A549 (cell line): ENCODE measurements at regions not wholly inside any gene's neighbourhood (a gene's known extent, or its start where the extent isn't known, plus 50 kb on each side); places are given as distances from the start of the nearest gene placed in this dataset.

ENCODE experiments used
- ATAC-seq, 2 experiments: fragments of 200-7000 bp in 1 of 2; fragments of >200 bp in 1 of 2; cut with Nextera tagmentation in 1 of 2; cut with Tn5 transposase in 1 of 2; 3 replicates each; pipeline versions ENCODE4 v1.8.0 to v1.9.1; 2018 to 2020; ENCODE audit warnings: mild to moderate bottlenecking in 1 of 2, moderate library complexity in 1 of 2
- CTCF ChIA-PET: fragments of 300-600 bp; sonication (Branson Sonifier 250); formaldehyde crosslinking; extraction: SDS; loops from one replicate; lab custom pipeline; 2021; ENCODE audit warnings: antibody characterized with exemption, inconsistent platforms; lab: Yijun Ruan, JAX
- POLR2A ChIA-PET: fragments of 350-600 bp; formaldehyde crosslinking; extraction: SDS; loops from one replicate; lab custom pipeline; 2021; ENCODE audit warnings: antibody characterized with exemption, inconsistent platforms; lab: Yijun Ruan, JAX
- DNase-seq, 2 experiments: peaks; one replicate each; pipeline versions ENCODE4 v3.0.0 to v3.0.0-alpha.2; 2011 to 2016; ENCODE audit warnings: low read depth in 1 of 2, low spot score in 1 of 2
- FAIRE-seq: peaks from 2 replicates; lab custom pipeline; 2011; peaks lifted over from hg19 to GRCh38; lab: Jason Lieb, UNC
- H3K27ac ChIP-seq, 2 experiments: fragments of >200 bp; sonication (Bioruptor Twin); formaldehyde crosslinking; 3 replicates each; pipeline ENCODE4 v1.5.1; 2016 to 2017
- H3K4me1 ChIP-seq: fragments of >200 bp; sonication (Bioruptor Twin); formaldehyde crosslinking; 3 replicates; pipeline ENCODE4 v1.6.1; 2016
- H3K4me2 ChIP-seq: fragments of >200 bp; sonication (Bioruptor Twin); formaldehyde crosslinking; 3 replicates; pipeline ENCODE4 v1.6.1; 2016
- H3K4me3 ChIP-seq: fragments of >200 bp; sonication (Bioruptor Twin); formaldehyde crosslinking; 3 replicates; pipeline ENCODE4 v1.5.1; 2016
- H3K9me3 ChIP-seq: fragments of >200 bp; sonication (Bioruptor Twin); formaldehyde crosslinking; 3 replicates; pipeline ENCODE4 v1.6.1; 2016
- BCL3 ChIP-seq: fragments of >200 bp; sonication (Bioruptor Twin); formaldehyde crosslinking; IDR thresholded peaks from 3 replicates; pipeline ENCODE4 v1.6.1; 2016
- BHLHE40 ChIP-seq: IDR thresholded peaks from 2 replicates; pipeline ENCODE4 v1.6.1; 2012; ENCODE audit warnings: low read depth, low read length, inconsistent platforms
- CHD2 ChIP-seq: fragments of 150-350 bp; IDR thresholded peaks from 2 replicates; pipeline ENCODE4 v1.6.1; 2014; ENCODE audit warnings: low read length; ENCODE audit not compliant: partially characterized antibody
- EP300 ChIP-seq, 2 experiments: fragments of >200 bp; sonication (Bioruptor Twin); formaldehyde crosslinking; IDR thresholded peaks; 2 replicates in 1 of 2; 3 replicates in 1 of 2; pipeline ENCODE4 v1.6.1; 2016 to 2017
- FOSB ChIP-seq: fragments of 250-450 bp; sonication (Bioruptor Pico); IDR thresholded peaks from 2 replicates; pipeline ENCODE4 v1.5.0; 2020; ENCODE audit warnings: mild to moderate bottlenecking, moderate library complexity
- FOSL2 ChIP-seq, 2 experiments: fragments of 450-650 bp in 1 of 2; fragments of >200 bp in 1 of 2; sonication (Bioruptor Twin) in 1 of 2; formaldehyde crosslinking; IDR thresholded peaks; 2 replicates each; pipeline versions ENCODE4 v1.5.0 to v1.6.1; 2016 to 2020; ENCODE audit warnings: mild to moderate bottlenecking in 1 of 2, moderate library complexity in 1 of 2
- HDAC2 ChIP-seq: fragments of 200-600 bp; sonication (generic); IDR thresholded peaks from 2 replicates; pipeline ENCODE4 v1.6.1; 2016
- HMGXB4 ChIP-seq: fragments of 250-450 bp; sonication (Bioruptor Pico); IDR thresholded peaks from 2 replicates; pipeline ENCODE4 v1.5.0; 2021; ENCODE audit warnings: mild to moderate bottlenecking, moderate library complexity, borderline replicate concordance
- JUNB ChIP-seq: fragments of >200 bp; sonication (Bioruptor Twin); formaldehyde crosslinking; IDR thresholded peaks from 2 replicates; pipeline ENCODE4 v1.6.1; 2016
- NFE2L2 ChIP-seq: fragments of 150-350 bp; conservative IDR thresholded peaks from 2 replicates; pipeline ENCODE4 v1.6.1; 2014; ENCODE audit warnings: low read length
- NPAS2 ChIP-seq: fragments of 250-450 bp; sonication (Bioruptor Pico); IDR thresholded peaks from 2 replicates; pipeline ENCODE4 v1.8.0; 2022; ENCODE audit warnings: mild to moderate bottlenecking, moderate library complexity, borderline replicate concordance
- NR3C1 ChIP-seq: fragments of >200 bp; sonication (Bioruptor Twin); formaldehyde crosslinking; IDR thresholded peaks from 3 replicates; pipeline ENCODE4 v1.6.1; 2017
- PHF8 ChIP-seq: fragments of 200-600 bp; sonication (generic); IDR thresholded peaks from 2 replicates; pipeline ENCODE4 v1.6.1; 2016; ENCODE audit warnings: low read depth, mild to moderate bottlenecking, antibody characterized with exemption, moderate library complexity, borderline replicate concordance
- POLR2A ChIP-seq: IDR thresholded peaks from 2 replicates; pipeline ENCODE4 v1.6.1; 2012; ENCODE audit warnings: mild to moderate bottlenecking, low read length
- SREBF2 ChIP-seq: fragments of 450-650 bp; IDR thresholded peaks from 2 replicates; pipeline ENCODE4 v1.6.1; 2014; ENCODE audit warnings: mild to moderate bottlenecking, moderate library complexity
- USF2 ChIP-seq: fragments of 450-650 bp; IDR thresholded peaks from 2 replicates; pipeline ENCODE4 v1.6.1; 2014; ENCODE audit warnings: antibody characterized with exemption
- WGBS: methylation state at CpG from one replicate; pipeline ENCODE4 v1.1.6; 2017; ENCODE audit errors: missing lambda C conversion rate; 5-methylcytosine and 5-hydroxymethylcytosine counted together
- TF ChIP-seq, protein P1 (sequence below): IDR thresholded peaks from 2 replicates; pipeline ENCODE4 v1.6.1; 2012
- TF ChIP-seq, protein P2 (sequence below): IDR thresholded peaks from 2 replicates; pipeline ENCODE4 v1.6.1; 2012

- TF ChIP-seq SREBF2 (no peak), NR3C1 (no peak), FOSB (CRISPR knock-in tag) (no peak), NPAS2 (no peak), NFE2L2 (no peak), BCL3 (no peak)
- TF ChIP-seq, protein P1, sequence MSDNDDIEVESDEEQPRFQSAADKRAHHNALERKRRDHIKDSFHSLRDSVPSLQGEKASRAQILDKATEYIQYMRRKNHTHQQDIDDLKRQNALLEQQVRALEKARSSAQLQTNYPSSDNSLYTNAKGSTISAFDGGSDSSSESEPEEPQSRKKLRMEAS = no peak
- Histone ChIP-seq H3K9me3 (no peaks in the 10 kb centered on the region; the same call in 2 of the 3 replicates), H3K27ac (no peak overlapping the region), H3K4me1 (no peaks in the 10 kb centered on the region), H3K4me3 (no peak overlapping the region), H3K4me2 (no peak overlapping the region)
- ATAC-seq (no peak), DNase-seq (no peak), FAIRE-seq (no peak)
- POLR2A ChIA-PET = no interaction called here
- CTCF ChIA-PET = no interaction called here
These were observed 507.6 kb downstream of the NR2F2 start for GRCh38 chr15:96838081-96838480.

GRCh38 chr15:96849271-96849900 is 518.9 kb downstream of the NR2F2 start:
- ATAC-seq (no peak), FAIRE-seq (no peak), DNase-seq (no peak)
- Histone ChIP-seq H3K27ac (no peak overlapping the region), H3K4me3 (no peak overlapping the region), H3K4me2 (no peak overlapping the region), H3K9me3 (no peaks in the 10 kb centered on the region), H3K4me1 (no peaks in the 10 kb centered on the region)
- TF ChIP-seq HDAC2 (no peak), BHLHE40 (no peak), POLR2A (no peak), CHD2 (no peak)
- TF ChIP-seq, protein P2, sequence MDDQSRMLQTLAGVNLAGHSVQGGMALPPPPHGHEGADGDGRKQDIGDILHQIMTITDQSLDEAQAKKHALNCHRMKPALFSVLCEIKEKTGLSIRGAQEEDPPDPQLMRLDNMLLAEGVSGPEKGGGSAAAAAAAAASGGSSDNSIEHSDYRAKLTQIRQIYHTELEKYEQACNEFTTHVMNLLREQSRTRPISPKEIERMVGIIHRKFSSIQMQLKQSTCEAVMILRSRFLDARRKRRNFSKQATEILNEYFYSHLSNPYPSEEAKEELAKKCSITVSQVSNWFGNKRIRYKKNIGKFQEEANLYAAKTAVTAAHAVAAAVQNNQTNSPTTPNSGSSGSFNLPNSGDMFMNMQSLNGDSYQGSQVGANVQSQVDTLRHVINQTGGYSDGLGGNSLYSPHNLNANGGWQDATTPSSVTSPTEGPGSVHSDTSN = no peak
- WGBS = 8% methylated on average over 11 of the region's 11 CpGs
- ChIA-PET CTCF (no interaction called here), POLR2A (no interaction called here)

DNA sequence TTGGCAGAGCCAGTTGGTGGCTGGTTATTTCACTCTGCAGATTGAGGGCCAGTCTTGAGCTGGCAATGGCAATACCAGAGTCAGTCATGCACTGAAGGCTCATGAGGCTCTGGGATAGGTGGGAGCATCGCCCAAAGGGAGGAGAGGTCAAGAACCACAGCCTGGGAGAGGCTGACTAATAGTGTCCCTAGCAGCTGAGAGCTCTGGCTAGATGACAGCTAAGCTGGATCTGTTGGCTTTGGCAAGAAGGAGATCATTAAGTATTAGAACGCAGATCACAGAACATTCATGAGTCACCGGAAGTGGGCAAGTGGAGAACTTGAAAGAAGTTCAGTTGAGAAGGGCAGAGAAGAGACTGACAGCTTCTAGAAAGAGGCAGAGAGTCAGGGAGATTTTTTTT is 521.1 kb downstream of the NR2F2 start:
- H3K27ac ChIP-seq = no peak overlapping the region
- H3K4me3 ChIP-seq = no peak overlapping the region
- 0% methylated on average over 3 of the region's 3 CpGs for WGBS
- ChIA-PET POLR2A (no interaction called here), CTCF (no interaction called here)
- no peak for FAIRE-seq
- TF ChIP-seq FOSL2 (IDR thresholded peaks at IDR 0.05) = no peak
- no peak for TF ChIP-seq FOSL2 (CRISPR knock-in tag; IDR thresholded peaks at IDR 0.05)
- TF ChIP-seq PHF8 = no peak
- no peak for TF ChIP-seq HMGXB4
- TF ChIP-seq JUNB = no peak
- TF ChIP-seq HDAC2 = no peak
- no peak for TF ChIP-seq USF2
- TF ChIP-seq NR3C1 = no peak
- no peak for TF ChIP-seq EP300 (IDR thresholded peaks at IDR 0.05)
- no peak overlapping the region for H3K4me2 ChIP-seq
- ATAC-seq = no peak
- no peaks in the 10 kb centered on the region for H3K4me1 ChIP-seq
- DNase-seq = no peak
- H3K9me3 ChIP-seq = no peaks in the 10 kb centered on the region
